CD14-positive monocyte (primary cell): ENCODE measurements at regions not wholly inside any gene's neighbourhood (a gene's known extent, or its start where the extent isn't known, plus 50 kb on each side); places are given as distances from the start of the nearest gene placed in this dataset.

Source experiments
- DNase-seq, 3 donors: peaks; one replicate each; pipeline ENCODE4 v3.0.0-alpha.2; 2011 to 2022
- H2AFZ ChIP-seq: 2 replicates; pipeline ENCODE4 v1.6.0; 2012; ENCODE audit warnings: mild to moderate bottlenecking, low read depth, low read length, inconsistent platforms; ENCODE audit not compliant: insufficient read depth, poor library complexity, severe bottlenecking
- H3K27ac ChIP-seq, 2 donors: 1 replicate in 1 of 2; 2 replicates in 1 of 2; pipeline ENCODE4 v1.5.1; 2012 to 2013; ENCODE audit warnings: low read length in 2 of 2, control low read depth in 1 of 2, inconsistent platforms in 1 of 2, low read depth in 1 of 2, mild to moderate bottlenecking in 1 of 2
- H3K27me3 ChIP-seq, 2 donors: one replicate each; pipeline versions ENCODE4 v1.6.0 to v1.6.1; 2011 to 2013; ENCODE audit warnings: low read length in 2 of 2; ENCODE audit not compliant: control insufficient read depth in 2 of 2, insufficient read depth in 2 of 2
- H3K36me3 ChIP-seq, 2 donors: replicated peaks in 1 of 2; 1 replicate in 1 of 2; 2 replicates in 1 of 2; pipeline versions ENCODE4 v1.5.1 to v1.6.1; 2012 to 2013; ENCODE audit warnings: low read length in 2 of 2, control low read depth in 1 of 2, inconsistent platforms in 1 of 2, mild to moderate bottlenecking in 1 of 2; ENCODE audit not compliant: insufficient read depth in 2 of 2, control insufficient read depth in 1 of 2
- H3K4me1 ChIP-seq, 2 donors: 1 replicate in 1 of 2; 2 replicates in 1 of 2; pipeline versions ENCODE4 v1.5.1 to v1.6.1; 2012 to 2013; ENCODE audit warnings: low read length in 2 of 2, control low read depth in 1 of 2, inconsistent platforms in 1 of 2, mild to moderate bottlenecking in 1 of 2, moderate library complexity in 1 of 2; ENCODE audit not compliant: insufficient read depth in 2 of 2, control insufficient read depth in 1 of 2
- H3K4me2 ChIP-seq: replicated peaks from 2 replicates; pipeline ENCODE3; 2012; ENCODE audit warnings: low read length, moderate library complexity, mild to moderate bottlenecking; ENCODE audit not compliant: poor library complexity, severe bottlenecking; ENCODE audit errors: extremely low read depth
- H3K4me3 ChIP-seq, 3 experiments: fragments of 200-600 bp in 1 of 3; sonication (generic) in 1 of 3; replicated peaks in 1 of 3; 1 replicate in 2 of 3; 2 replicates in 1 of 3; pipeline ENCODE4 v1.5.1; 2011 to 2013; ENCODE audit warnings: low read length in 3 of 3, mild to moderate bottlenecking in 3 of 3, control low read depth in 2 of 3, low read depth in 2 of 3, inconsistent platforms in 1 of 3, moderate library complexity in 1 of 3
- H3K79me2 ChIP-seq: 2 replicates; pipeline ENCODE4 v1.6.0; 2012; ENCODE audit warnings: mild to moderate bottlenecking, control low read depth, inconsistent platforms, low read length, moderate library complexity; ENCODE audit not compliant: insufficient read depth
- H3K9ac ChIP-seq: 2 replicates; pipeline ENCODE4 v1.6.0; 2017; ENCODE audit warnings: low read length, mild to moderate bottlenecking; ENCODE audit not compliant: insufficient read depth, poor library complexity, severe bottlenecking
- H3K9me3 ChIP-seq, 2 donors: replicated peaks in 1 of 2; 1 replicate in 1 of 2; 2 replicates in 1 of 2; pipeline versions ENCODE4 v1.5.1 to v1.6.1; 2012 to 2013; ENCODE audit warnings: low read length in 2 of 2, control low read depth in 1 of 2; ENCODE audit not compliant: control insufficient read depth in 1 of 2, insufficient read depth in 1 of 2
- H4K20me1 ChIP-seq: 2 replicates; pipeline ENCODE4 v1.6.0; 2012; ENCODE audit warnings: mild to moderate bottlenecking, low read length, control low read depth, moderate library complexity; ENCODE audit not compliant: insufficient read depth
- H3K27ac Mint-ChIP-seq, 7 donors: one replicate each; pipeline ENCODE4 v1.8.0; 2020; ENCODE audit warnings: mild to moderate bottlenecking in 7 of 7, mixed read lengths in 7 of 7, moderate library complexity in 6 of 7, inconsistent platforms in 2 of 7
- H3K27me3 Mint-ChIP-seq, 3 donors: one replicate each; pipeline ENCODE4 v1.8.0; 2021 to 2022; ENCODE audit warnings: low read depth in 3 of 3, mild to moderate bottlenecking in 3 of 3, mixed read lengths in 3 of 3, moderate library complexity in 3 of 3, inconsistent platforms in 1 of 3
- H3K36me3 Mint-ChIP-seq, 2 donors: one replicate each; pipeline ENCODE4 v1.8.0; 2020; ENCODE audit warnings: mixed read lengths in 2 of 2, inconsistent platforms in 1 of 2, mild to moderate bottlenecking in 1 of 2
- H3K4me1 Mint-ChIP-seq: one replicate; pipeline ENCODE4 v1.8.0; 2020; ENCODE audit warnings: mild to moderate bottlenecking, mixed read lengths
- H3K4me3 Mint-ChIP-seq, 2 donors: one replicate each; pipeline ENCODE4 v1.8.0; 2020; ENCODE audit warnings: mild to moderate bottlenecking in 2 of 2, mixed read lengths in 2 of 2, moderate library complexity in 1 of 2
- H3K9me3 Mint-ChIP-seq, 7 donors: one replicate each; pipeline ENCODE4 v1.8.0; 2020 to 2022; ENCODE audit warnings: mixed read lengths in 7 of 7, mild to moderate bottlenecking in 6 of 7, moderate library complexity in 6 of 7, inconsistent platforms in 2 of 7
- WGBS: methylation state at CpG from one replicate; pipeline ENCODE4 v1.1.5; 2013; ENCODE audit warnings: missing lambda C conversion rate; ENCODE audit not compliant: insufficient coverage; 5-methylcytosine and 5-hydroxymethylcytosine counted together
- intact Hi-C, 2 donors: fragments of 100-400 bp; cut with micrococcal nuclease; formaldehyde crosslinking; loops; one replicate each; pipeline versions ENCODE4 v1.15.0 to v1.15.1; 2023
- TF ChIP-seq, protein P1 (sequence below): fragments of 200-600 bp; IDR thresholded peaks from one replicate; pipeline ENCODE4 v1.8.0; 2022; ENCODE audit warnings: antibody characterized with exemption, mild to moderate bottlenecking

DNA sequence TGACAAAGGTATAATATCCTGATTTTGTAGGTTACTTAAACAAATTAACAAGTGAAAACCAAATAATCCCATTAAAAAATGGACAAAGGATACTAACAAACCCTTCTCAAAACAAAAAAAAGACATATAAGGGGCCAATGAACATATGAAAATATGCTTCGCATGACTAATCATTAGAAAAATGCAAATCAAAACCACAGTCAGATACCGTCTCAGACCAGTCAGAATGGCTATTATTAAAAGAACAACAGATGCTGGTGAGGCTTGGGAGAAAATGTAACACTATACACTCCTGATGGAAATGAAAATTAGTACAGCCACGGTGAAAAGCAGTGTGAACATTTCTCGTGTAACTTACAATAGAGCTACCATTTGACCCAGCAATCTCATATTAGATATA is 1542.2 kb upstream of the CDH9 start:
- intact Hi-C loops, result no loop called here
- Histone ChIP-seq H3K4me1 (no peaks in the 10 kb centered on the region), H3K4me3 (no peak overlapping the region), H3K27ac (no peak overlapping the region), H4K20me1 (no peaks in the 10 kb centered on the region), H3K4me2 (no peak overlapping the region), H3K9ac (no peak overlapping the region), H2AFZ (no peak overlapping the region), H3K79me2 (no peaks in the 10 kb centered on the region), H3K27me3 (no peaks in the 10 kb centered on the region), H3K9me3 (peaks cover 3 to 15% of the 10 kb centered on the region in 2 donors), H3K36me3 (no peaks in the 10 kb centered on the region)
- Mint-ChIP-seq H3K4me1 (no peaks in the 10 kb centered on the region), H3K36me3 (no peaks in the 10 kb centered on the region), H3K4me3 (no peak overlapping the region), H3K27me3 (no peaks in the 10 kb centered on the region), H3K9me3 (peaks cover 0 to 6% (median 5%) of the 10 kb centered on the region in 7 donors), H3K27ac (no peak overlapping the region)
- TF ChIP-seq, protein P1, sequence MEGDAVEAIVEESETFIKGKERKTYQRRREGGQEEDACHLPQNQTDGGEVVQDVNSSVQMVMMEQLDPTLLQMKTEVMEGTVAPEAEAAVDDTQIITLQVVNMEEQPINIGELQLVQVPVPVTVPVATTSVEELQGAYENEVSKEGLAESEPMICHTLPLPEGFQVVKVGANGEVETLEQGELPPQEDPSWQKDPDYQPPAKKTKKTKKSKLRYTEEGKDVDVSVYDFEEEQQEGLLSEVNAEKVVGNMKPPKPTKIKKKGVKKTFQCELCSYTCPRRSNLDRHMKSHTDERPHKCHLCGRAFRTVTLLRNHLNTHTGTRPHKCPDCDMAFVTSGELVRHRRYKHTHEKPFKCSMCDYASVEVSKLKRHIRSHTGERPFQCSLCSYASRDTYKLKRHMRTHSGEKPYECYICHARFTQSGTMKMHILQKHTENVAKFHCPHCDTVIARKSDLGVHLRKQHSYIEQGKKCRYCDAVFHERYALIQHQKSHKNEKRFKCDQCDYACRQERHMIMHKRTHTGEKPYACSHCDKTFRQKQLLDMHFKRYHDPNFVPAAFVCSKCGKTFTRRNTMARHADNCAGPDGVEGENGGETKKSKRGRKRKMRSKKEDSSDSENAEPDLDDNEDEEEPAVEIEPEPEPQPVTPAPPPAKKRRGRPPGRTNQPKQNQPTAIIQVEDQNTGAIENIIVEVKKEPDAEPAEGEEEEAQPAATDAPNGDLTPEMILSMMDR, result no peak
- DNase-seq, result no peak
- no CpG with 5 or more reads among the region's 4 CpGs for WGBS

DNA sequence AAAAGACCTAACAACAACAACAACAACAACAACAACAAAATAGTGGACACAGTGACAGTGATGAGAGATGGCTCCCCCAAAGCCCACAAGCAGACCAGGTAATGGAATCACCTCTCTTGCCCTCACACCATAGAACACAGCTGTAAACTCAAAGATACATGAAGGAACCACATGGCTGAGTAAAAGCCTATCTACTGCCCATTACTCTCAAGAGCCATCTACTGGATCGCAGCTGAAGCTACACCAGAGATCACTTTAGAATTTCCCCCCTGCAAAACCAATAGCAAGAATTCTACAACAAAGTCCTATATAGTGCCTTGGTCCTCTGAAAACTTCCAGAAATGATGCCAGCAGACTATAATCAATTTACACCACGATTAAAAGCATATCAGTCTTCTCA is 1537.6 kb upstream of the CDH9 start:
- Histone ChIP-seq H4K20me1 (no peaks in the 10 kb centered on the region), H2AFZ (no peak overlapping the region), H3K27me3 (no peaks in the 10 kb centered on the region), H3K4me3 (no peak overlapping the region), H3K9me3 (peaks cover 10 to 20% of the 10 kb centered on the region in 2 donors), H3K36me3 (no peaks in the 10 kb centered on the region), H3K4me1 (no peaks in the 10 kb centered on the region), H3K79me2 (no peaks in the 10 kb centered on the region), H3K4me2 (no peak overlapping the region), H3K9ac (no peak overlapping the region), H3K27ac (no peak overlapping the region)
- DNase-seq, result no peak
- 70% methylated on average over 2 of the region's 2 CpGs for WGBS
- TF ChIP-seq, protein P1, result no peak
- Mint-ChIP-seq H3K27ac (no peak overlapping the region), H3K4me1 (no peaks in the 10 kb centered on the region), H3K27me3 (peaks cover 0 to 3% (median 0%) of the 10 kb centered on the region in 3 donors), H3K9me3 (peaks cover 0 to 9% (median 5%) of the 10 kb centered on the region in 7 donors), H3K36me3 (no peaks in the 10 kb centered on the region), H3K4me3 (no peak overlapping the region)
- intact Hi-C loops, result no loop called here
